NCI-H1417 (cell line): ENCODE measurements at regions not wholly inside any gene's neighbourhood (a gene's known extent, or its start where the extent isn't known, plus 50 kb on each side); places are given as distances from the start of the nearest gene placed in this dataset.
"Not testable (repeated sequence)": the region's sequence is repeated elsewhere in the genome, so short reads cannot be mapped to it uniquely, and the experiment has no call there.

Experiments
- DNase-seq, 3 experiments: peaks; one replicate each; lab custom pipeline; 2025; lab: John Stamatoyannopoulos, UW

DNA sequence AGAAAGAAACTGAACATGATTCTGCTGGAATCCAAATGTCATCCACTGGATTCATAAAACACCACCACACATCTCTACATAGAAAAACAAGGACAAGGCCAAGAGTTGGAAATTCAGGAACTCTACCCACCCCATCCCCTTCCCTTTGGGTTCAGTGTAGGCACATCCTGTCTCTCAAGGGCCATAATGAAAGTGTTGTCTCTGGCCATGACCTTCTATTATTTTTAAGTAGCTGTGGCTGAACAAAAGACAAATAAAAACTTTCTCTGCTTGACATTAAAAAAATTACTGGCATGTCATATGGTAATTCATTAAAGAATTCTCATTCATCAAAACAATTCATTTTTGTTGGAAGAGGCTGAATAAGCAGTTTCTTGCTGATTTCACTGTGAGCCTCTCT, 54.9 kb upstream of the ZBTB18 start:
- no peak for DNase-seq

DNA sequence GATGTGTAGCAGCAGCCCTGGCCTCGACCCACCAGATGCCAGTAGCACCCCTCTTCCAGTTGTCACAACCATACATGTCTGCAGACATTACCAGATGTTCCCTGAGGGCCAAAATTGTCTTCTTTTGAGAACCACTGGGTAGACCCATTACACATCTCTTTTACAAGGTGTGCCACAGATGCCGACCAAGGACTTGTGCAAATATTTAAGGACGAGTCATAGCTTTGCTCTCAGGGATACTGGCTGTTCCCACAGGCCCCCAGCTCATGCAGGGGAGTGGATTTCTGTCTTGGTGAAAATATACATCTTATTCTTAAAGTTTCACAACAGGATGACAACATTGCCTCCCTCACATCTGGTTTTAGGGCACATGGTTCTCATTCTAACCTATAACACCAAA, 59.4 kb upstream of the ZBTB18 start:
- no peak for DNase-seq

DNA sequence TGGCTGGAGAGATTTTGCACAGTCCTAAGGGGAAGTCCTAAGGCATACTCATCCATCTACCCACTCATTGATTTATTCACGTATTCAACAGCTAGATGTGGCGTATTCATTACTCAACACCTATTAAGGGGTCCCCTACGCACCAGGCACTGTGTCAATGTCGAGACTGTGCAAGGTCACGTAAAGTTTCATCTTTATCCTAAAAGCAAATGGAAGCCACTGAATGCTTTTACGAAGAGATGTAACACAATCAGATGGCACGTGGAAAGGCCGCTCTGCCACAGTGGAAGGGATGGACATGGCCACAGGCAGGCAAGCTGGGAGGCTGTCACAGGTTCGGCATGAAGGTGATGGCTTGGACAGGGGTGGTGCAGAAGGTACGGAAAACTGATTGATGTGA, 66.3 kb upstream of the ZBTB18 start:
- no peak for DNase-seq

- no peak for DNase-seq
Observed at GRCh38 chr1:243982447-243983018, 68.5 kb upstream of the ZBTB18 start.

DNA sequence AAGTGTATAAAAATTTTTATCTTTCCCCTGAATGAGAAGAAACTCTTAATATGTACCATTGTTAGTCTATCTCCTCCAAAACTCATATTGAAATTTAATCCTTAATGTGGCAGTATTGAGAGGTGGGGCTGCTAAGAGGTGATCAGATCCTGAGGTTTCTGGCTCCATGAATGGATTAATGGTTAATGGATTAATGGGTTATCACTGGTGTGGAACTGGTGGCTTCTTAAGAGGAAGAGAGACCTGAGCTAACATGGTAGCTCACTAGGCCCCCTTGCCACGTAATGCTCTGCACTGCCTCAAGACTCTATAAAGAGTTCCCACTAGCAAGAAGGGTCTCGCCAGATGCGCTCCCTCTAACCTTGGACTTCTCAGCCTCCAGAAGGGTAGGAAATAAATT, 70.6 kb upstream of the ZBTB18 start:
- no peak for DNase-seq

DNA sequence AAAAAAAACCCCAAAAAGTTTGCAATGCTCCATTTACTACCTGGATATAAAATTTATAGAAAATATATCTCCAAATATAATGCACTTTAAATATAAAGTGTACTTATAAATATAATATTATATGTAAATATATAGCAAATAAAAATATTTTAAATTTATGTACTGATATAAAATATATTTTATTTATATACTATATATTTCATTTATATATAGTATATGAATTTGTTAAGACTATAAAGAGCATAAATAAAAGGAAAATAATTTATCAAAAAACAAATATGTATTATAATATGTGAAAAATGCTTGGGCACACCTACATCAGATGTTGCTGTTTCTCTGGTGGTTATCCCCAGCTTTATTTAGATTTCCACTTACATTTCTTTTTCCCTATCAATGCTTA, 71.0 kb upstream of the ZBTB18 start:
- DNase-seq: no peak

DNA sequence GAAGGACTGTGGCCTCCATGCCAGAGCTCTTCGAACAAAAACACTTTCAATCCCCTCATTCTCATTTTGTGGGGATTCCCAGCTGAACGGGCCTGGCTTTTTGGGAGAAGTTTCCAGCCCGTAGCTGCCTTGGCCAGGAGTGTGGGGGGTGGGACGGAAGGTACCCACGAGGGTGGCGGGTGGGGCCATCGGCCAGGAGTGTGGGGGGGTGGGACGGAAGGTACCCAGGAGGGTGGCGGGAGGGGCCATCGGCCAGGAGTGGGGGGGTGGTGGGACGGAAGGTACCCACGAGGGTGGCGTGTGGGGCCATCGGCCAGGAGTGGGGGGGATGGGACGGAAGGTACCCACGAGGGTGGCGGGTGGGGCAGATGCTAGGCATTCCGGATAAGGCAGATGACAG, 71.7 kb upstream of the ZBTB18 start:
- no peak for DNase-seq

DNA sequence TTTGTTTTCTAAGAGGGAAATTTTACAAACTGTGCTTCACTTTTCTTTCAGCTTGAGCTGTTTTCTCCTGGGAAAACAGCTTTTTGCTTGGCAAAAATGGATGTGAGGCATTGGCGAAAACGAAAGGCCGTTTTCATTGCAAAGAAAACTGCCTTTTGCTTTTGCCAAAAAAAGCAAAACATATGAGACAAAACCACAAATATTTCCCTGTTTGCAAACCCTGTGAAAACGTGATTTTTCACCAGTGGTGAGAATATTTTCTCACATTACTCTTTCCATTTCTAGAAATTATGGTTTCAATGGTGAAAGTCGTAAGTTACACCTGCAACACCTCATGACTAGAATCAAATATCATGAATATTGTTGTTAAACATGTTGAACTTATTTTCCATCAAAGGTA, 74.0 kb upstream of the ZBTB18 start:
- no peak for DNase-seq

GRCh38 chr1:243974451-243975292, 76.4 kb upstream of the ZBTB18 start:
- DNase-seq: peak in 2 of 3 experiments; percentile 26 to 49

GRCh38 chr1:243973169-243973568, 77.9 kb upstream of the ZBTB18 start:
- DNase-seq: no peak

GRCh38 chr1:243970077-243970476, 81.0 kb upstream of the ZBTB18 start:
- DNase-seq: no peak

GRCh38 chr1:243968413-243968812, 82.7 kb upstream of the ZBTB18 start:
- DNase-seq: no peak

- DNase-seq: no peak
Observed at GRCh38 chr1:243964915-243965314, 86.2 kb upstream of the ZBTB18 start.

- DNase-seq: no peak
Observed at GRCh38 chr1:243963571-243963970, 87.5 kb upstream of the ZBTB18 start.

GRCh38 chr1:243962541-243962940, 88.5 kb upstream of the ZBTB18 start:
- DNase-seq: no peak

GRCh38 chr1:243959998-243960397, 91.1 kb upstream of the ZBTB18 start:
- DNase-seq: no peak

DNA sequence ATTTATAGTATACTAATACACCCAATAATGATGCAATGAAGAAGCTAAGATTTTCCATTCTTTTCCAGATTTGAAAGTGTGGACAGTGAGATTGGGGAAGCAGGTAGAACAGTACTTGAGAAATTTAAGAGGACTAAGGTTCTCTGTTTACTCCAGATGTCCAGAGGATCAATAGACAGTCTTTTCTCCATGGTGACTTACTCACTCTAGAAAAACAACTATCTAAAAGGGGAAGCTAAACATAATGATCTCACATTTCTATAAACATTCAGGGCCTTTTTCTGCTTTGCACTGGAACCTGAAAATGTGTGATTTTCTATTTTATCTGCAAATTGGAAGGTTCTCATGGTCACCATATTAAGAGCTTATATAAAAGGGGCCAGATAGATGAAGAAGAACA, 93.9 kb upstream of the ZBTB18 start:
- DNase-seq: no peak

DNA sequence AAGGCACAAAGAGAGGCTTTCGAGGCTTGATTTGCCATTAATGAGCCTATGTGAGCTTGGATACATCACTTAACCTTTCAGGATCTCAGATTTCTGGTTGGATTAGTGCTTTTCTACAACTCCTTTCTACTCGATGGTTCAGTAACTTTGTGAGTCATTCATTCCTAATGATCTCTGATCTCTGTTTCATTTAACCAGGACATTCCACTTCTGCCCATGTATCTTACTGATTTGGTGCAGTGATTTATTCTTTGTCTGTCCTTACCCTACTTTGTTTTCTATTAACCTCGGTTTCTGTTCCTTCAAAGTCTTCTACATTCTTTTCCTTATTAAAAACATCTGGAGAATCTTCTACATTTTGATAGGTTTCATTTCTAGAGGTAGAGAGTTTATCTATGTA, 94.6 kb upstream of the ZBTB18 start:
- no peak for DNase-seq

- not testable (repeated sequence) for DNase-seq
Observed at GRCh38 chr1:243951207-243951606, 99.9 kb upstream of the ZBTB18 start.

DNA sequence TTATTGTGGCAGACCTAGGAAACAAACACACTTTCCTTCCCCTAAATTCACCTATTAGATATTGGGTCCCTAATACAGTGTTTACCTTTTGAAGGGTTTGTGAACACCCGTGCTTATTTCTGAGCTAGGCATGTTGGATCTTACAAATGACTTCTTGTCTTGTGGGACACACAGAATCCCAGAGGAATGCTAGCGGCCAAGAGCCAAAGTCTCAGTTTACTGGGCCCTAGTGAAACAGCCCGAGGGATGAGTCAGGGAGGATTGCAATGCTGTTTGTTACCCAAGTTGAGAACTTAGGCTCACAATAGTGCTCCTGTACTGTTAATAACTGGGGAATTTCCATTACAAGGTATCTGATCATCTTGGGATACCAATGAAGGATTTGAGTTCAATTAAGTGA, 100.1 kb upstream of the AKT3 start:
- no peak for DNase-seq

DNA sequence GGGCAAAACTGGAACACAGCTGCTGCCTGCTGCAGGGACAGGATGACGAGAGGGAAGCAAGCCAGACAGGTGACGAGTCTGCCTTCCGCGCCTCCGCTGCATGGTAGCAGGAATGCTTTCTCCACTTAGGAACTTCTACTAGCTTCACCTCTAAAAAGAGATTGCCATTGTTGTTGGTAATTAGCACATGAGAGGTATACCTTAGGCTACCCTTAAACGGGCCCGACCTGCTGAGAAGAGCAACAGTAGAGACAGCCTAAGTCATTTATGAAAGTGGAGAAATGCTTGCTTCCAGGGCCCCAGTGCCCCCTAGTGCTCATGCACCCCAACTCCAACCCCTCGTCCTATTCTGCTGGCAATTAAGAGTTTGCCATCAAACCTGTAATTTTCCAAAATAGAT, 96.9 kb upstream of the AKT3 start:
- peak in 2 of 3 experiments; percentile 0 to 14 for DNase-seq

GRCh38 chr1:243946253-243946652, 96.2 kb upstream of the AKT3 start:
- no peak for DNase-seq

DNA sequence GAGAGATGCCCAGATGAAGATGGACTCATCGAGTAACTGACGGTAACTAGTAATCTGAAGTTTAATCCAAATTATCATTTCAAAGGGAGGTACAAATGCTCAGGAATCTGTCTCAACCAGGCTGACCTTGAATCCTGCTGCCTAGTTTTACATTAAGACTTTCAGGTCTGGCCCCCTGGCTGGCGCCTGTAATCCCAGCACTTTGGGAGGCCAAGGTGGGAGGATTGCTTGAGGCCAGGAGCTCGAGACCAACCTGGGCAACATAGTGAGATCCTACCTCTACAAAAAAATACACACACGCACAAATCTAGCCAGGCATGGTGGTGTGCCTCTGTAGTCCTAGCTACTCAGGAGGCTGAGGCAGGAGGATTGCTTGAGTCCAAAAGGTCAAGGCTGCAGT, 95.7 kb upstream of the AKT3 start:
- DNase-seq: no peak
